Tibial artery (tissue), 4 donors: ENCODE measurements at regions not wholly inside any gene's neighbourhood (a gene's known extent, or its start where the extent isn't known, plus 50 kb on each side); places are given as distances from the start of the nearest gene placed in this dataset.

Source experiments
- DNase-seq, 2 donors: peaks; one replicate each; pipeline ENCODE4 v3.0.0-alpha.2; 2019
- H3K27ac ChIP-seq, 2 donors: fragments of 200-600 bp; sonication (generic) in 1 of 2; 1 replicate in 1 of 2; 2 replicates in 1 of 2; pipeline ENCODE4 v1.5.1; 2018 to 2019; ENCODE audit warnings: mild to moderate bottlenecking in 1 of 2
- H3K27me3 ChIP-seq, 2 donors: fragments of 200-600 bp; sonication (generic) in 1 of 2; one replicate each; pipeline versions ENCODE4 v1.5.1 to v1.6.0; 2016 to 2019
- H3K36me3 ChIP-seq, 3 donors: fragments of 200-600 bp; sonication (generic) in 2 of 3; one replicate each; pipeline ENCODE4 v1.5.1; 2016 to 2019; ENCODE audit warnings: mild to moderate bottlenecking in 2 of 3
- H3K4me1 ChIP-seq, 4 donors: fragments of 200-600 bp; sonication (generic) in 2 of 4; 1 replicate in 3 of 4; 2 replicates in 1 of 4; pipeline ENCODE4 v1.5.1; 2016 to 2019
- H3K4me3 ChIP-seq, 2 donors: fragments of 200-600 bp; sonication (generic) in 1 of 2; 1 replicate in 1 of 2; 2 replicates in 1 of 2; pipeline ENCODE4 v1.5.1; 2018 to 2019; ENCODE audit warnings: mild to moderate bottlenecking in 2 of 2
- H3K9me3 ChIP-seq, 3 donors: fragments of 200-600 bp; sonication (generic) in 1 of 3; one replicate each; pipeline ENCODE4 v1.5.1; 2016 to 2019
- intact Hi-C: fragments of 100-400 bp; cut with DNase I; formaldehyde crosslinking; loops from one replicate; pipeline ENCODE4 v1.15.0; 2023; ENCODE audit warnings: low total_unique reads
- TF ChIP-seq, protein P1 (sequence below), 2 experiments: fragments of 200-600 bp in 1 of 2; fragments of 450-650 bp in 1 of 2; IDR thresholded peaks; one replicate each; pipeline ENCODE4 v1.5.1; 2017 to 2019; ENCODE audit warnings: antibody characterized with exemption in 2 of 2, mild to moderate bottlenecking in 1 of 2, moderate library complexity in 1 of 2

DNA sequence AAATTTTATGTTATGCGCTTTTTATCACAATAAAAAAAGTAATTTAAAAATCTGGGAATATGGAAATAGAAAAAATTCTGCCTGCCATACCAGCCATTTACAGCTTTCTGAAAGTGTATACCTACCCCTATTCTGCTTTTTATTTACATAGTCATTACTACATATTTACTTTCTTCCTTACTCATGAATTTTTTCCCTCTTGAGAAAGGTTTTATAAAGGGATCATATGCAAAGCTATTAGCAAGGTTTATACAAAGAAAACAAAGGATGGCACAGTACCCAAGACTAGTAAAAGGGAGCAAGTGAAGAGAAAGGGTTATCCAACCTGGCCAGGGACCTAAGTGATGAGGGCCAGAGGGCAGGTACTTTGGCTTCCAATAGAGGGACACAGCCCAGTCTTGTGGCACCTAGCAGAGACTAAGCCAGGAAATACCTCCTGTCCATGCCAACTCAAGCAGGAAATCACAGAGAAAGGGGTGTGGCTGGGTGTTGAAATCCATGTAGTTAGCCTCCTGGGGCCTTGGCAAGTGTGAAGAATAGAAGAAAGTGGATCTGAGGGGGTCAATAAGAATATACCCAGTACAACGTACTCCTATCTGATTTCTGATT, 207.3 kb upstream of the VEGFC start:
- Histone ChIP-seq H3K27me3 (no peaks in the 10 kb centered on the region), H3K4me3 (no peak overlapping the region), H3K4me1 (no peaks in the 10 kb centered on the region), H3K27ac (no peak overlapping the region), H3K9me3 (peaks cover 0 to 5% (median 0%) of the 10 kb centered on the region in 3 donors), H3K36me3 (no peaks in the 10 kb centered on the region)
- intact Hi-C loops = no loop called here
- TF ChIP-seq, protein P1, sequence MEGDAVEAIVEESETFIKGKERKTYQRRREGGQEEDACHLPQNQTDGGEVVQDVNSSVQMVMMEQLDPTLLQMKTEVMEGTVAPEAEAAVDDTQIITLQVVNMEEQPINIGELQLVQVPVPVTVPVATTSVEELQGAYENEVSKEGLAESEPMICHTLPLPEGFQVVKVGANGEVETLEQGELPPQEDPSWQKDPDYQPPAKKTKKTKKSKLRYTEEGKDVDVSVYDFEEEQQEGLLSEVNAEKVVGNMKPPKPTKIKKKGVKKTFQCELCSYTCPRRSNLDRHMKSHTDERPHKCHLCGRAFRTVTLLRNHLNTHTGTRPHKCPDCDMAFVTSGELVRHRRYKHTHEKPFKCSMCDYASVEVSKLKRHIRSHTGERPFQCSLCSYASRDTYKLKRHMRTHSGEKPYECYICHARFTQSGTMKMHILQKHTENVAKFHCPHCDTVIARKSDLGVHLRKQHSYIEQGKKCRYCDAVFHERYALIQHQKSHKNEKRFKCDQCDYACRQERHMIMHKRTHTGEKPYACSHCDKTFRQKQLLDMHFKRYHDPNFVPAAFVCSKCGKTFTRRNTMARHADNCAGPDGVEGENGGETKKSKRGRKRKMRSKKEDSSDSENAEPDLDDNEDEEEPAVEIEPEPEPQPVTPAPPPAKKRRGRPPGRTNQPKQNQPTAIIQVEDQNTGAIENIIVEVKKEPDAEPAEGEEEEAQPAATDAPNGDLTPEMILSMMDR (IDR thresholded peaks at IDR 0.05) = no peak
- no peak for DNase-seq

DNA sequence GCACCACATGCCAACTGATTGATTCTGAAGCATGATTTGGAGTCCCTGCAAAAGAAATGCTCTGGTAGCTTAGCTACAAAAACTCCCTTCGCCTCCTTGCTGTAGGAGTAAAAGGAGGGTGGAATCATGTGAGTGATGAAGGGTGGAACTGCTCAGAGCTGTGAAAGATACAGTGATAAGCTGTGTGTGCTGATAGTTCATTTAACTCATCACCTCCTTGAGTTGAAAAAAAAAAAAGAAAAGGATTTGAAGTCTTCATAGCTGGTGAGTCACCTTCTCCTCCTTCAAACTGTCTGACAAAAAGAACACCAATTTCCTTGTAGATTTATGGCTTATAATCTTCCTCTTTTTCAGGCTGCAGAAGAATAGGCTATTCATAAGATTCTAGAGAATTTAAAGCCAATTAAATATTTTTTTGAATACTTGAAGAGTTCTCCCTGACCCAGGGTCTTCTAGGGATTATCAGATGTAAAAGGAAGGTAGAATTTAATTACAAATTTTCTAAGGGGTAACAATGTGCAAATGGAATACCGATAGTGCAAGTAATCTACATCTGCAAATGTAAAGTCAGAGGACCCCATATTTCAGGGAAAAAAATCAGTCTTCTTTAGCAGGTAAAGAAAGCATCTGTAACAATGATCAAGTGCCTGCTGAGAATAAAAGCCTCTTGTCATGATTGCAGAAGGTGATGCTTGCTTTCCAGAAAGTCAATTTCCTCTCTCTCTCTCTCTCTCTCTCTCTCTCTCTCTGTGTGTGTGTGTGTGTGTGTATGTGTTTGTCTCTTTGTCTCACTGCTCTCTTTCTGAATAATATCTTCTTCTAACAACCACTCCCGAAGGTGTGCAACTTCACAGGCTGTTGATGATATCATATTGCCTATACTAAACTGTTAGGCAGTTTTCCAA, 208.8 kb upstream of the VEGFC start:
- intact Hi-C loops = no loop called here
- DNase-seq = no peak
- Histone ChIP-seq H3K36me3 (no peaks in the 10 kb centered on the region), H3K27me3 (no peaks in the 10 kb centered on the region), H3K27ac (no peak overlapping the region), H3K9me3 (peaks cover 0 to 5% (median 0%) of the 10 kb centered on the region in 3 donors), H3K4me1 (peaks cover 0 to 4% (median 0%) of the 10 kb centered on the region in 4 donors), H3K4me3 (no peak overlapping the region)
- TF ChIP-seq, protein P1 (IDR thresholded peaks at IDR 0.05) = no peak

- Histone ChIP-seq H3K27ac (no peak overlapping the region), H3K36me3 (no peaks in the 10 kb centered on the region), H3K9me3 (no peaks in the 10 kb centered on the region), H3K4me3 (no peak overlapping the region), H3K27me3 (no peaks in the 10 kb centered on the region), H3K4me1 (peaks cover 0 to 4% (median 0%) of the 10 kb centered on the region in 4 donors)
- no peak for DNase-seq
- intact Hi-C loops = no loop called here
- TF ChIP-seq, protein P1 (IDR thresholded peaks at IDR 0.05) = no peak
Measured at GRCh38 chr4:177005674-177006230, 213.0 kb upstream of the VEGFC start.

GRCh38 chr4:177006331-177006730, 213.6 kb upstream of the VEGFC start:
- no peaks in the 10 kb centered on the region for H3K9me3 ChIP-seq
- no peak for DNase-seq
- no peaks in the 10 kb centered on the region for H3K27me3 ChIP-seq
- peaks cover 0 to 4% (median 0%) of the 10 kb centered on the region in 4 donors for H3K4me1 ChIP-seq
- no peaks in the 10 kb centered on the region for H3K36me3 ChIP-seq
- no peak overlapping the region for H3K27ac ChIP-seq
- intact Hi-C loops = no loop called here
- no peak overlapping the region for H3K4me3 ChIP-seq
- TF ChIP-seq, protein P1 (IDR thresholded peaks at IDR 0.05) = no peak

DNA sequence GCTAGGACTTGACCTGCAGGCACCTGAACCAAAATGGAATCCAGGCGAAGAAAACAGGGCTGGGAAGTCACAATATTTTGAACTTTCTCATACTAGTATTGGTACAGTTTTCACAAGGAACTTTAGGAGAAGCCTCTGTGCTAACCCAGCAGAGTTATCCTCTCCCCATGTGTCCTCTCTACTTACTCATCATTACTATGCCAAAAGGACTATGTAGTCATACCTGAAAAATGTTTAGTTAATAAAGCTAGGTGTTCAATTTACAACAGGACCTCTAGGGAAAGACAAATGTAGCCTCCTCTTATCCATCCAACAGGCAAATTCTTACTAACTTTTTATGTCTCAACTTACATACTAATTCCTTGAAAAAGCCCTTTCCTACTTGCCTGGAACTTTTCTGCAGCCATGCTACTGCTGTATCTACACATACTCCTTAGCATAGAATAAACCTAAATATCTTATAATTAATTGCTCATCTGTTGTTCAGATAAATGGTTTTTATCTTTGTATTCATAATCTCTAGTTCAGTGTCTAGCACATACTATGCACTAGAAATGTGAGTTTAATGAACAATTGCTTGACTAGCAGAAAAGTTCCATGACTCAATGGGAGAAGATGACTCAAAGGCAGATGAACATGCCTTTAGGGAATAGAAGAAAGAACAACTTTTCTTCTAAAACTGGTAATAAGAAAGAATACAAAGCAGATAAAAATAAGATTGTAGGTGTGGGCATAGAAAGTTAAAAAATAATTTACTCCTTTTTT, 215.5 kb upstream of the VEGFC start:
- peaks cover under 1 to 4% (median 2%) of the 10 kb centered on the region in 3 donors for H3K9me3 ChIP-seq
- intact Hi-C loops = no loop called here
- H3K4me3 ChIP-seq = no peak overlapping the region
- TF ChIP-seq, protein P1 (IDR thresholded peaks at IDR 0.05) = no peak
- no peaks in the 10 kb centered on the region for H3K27me3 ChIP-seq
- no peaks in the 10 kb centered on the region for H3K36me3 ChIP-seq
- DNase-seq = no peak
- H3K27ac ChIP-seq = no peak overlapping the region
- peaks cover 0 to 4% (median 0%) of the 10 kb centered on the region in 4 donors for H3K4me1 ChIP-seq
